ENCODE measurements at regions not wholly inside any gene's neighbourhood (a gene's known extent, or its start where the extent isn't known, plus 50 kb on each side); places are given as distances from the start of the nearest gene placed in this dataset.
"Not testable (repeated sequence)": the region's sequence is repeated elsewhere in the genome, so short reads cannot be mapped to it uniquely, and the experiment has no call there.

GRCh38 chr7:34333184-34333583 lies 324.8 kb upstream of the NPSR1 start:
- peaks cover 6% of the 10 kb centered on the region for H3K9me3 Mint-ChIP-seq
- H3K36me3 Mint-ChIP-seq (ENCODE audit: low read depth): no peaks in the 10 kb centered on the region
- no peak overlapping the region for H3K27ac Mint-ChIP-seq
- H3K4me1 Mint-ChIP-seq (ENCODE audit: low read depth): no peaks in the 10 kb centered on the region
- H3K27me3 Mint-ChIP-seq: no peaks in the 10 kb centered on the region
- no peak overlapping the region for H3K4me3 Mint-ChIP-seq
- no peak for DNase-seq

GRCh38 chr7:34333925-34334324 lies 324.1 kb upstream of the NPSR1 start:
- H3K27ac Mint-ChIP-seq: no peak overlapping the region
- H3K36me3 Mint-ChIP-seq (ENCODE audit: low read depth): no peaks in the 10 kb centered on the region
- peaks cover 6% of the 10 kb centered on the region for H3K9me3 Mint-ChIP-seq
- no peak overlapping the region for H3K4me3 Mint-ChIP-seq
- no peak for DNase-seq
- H3K4me1 Mint-ChIP-seq (ENCODE audit: low read depth): no peaks in the 10 kb centered on the region
- no peaks in the 10 kb centered on the region for H3K27me3 Mint-ChIP-seq

- H3K36me3 Mint-ChIP-seq (ENCODE audit: low read depth): no peaks in the 10 kb centered on the region
- H3K27ac Mint-ChIP-seq: no peak overlapping the region
- no peak for DNase-seq
Observed at GRCh38 chr7:34337163-34337562, 320.9 kb upstream of the NPSR1 start.

GRCh38 chr7:34338961-34339526 lies 319.0 kb upstream of the NPSR1 start:
- DNase-seq: no peak
- Mint-ChIP-seq H3K36me3 (ENCODE audit: low read depth) (no peaks in the 10 kb centered on the region), H3K4me1 (ENCODE audit: low read depth) (no peaks in the 10 kb centered on the region), H3K9me3 (peaks cover 11% of the 10 kb centered on the region), H3K27ac (no peak overlapping the region), H3K4me3 (no peak overlapping the region), H3K27me3 (no peaks in the 10 kb centered on the region)

More at GRCh38 chr7:34337163-34337562, 320.9 kb upstream of the NPSR1 start:
- no peaks in the 10 kb centered on the region for H3K4me1 Mint-ChIP-seq (ENCODE audit: low read depth)
- no peaks in the 10 kb centered on the region for H3K27me3 Mint-ChIP-seq
- no peak overlapping the region for H3K4me3 Mint-ChIP-seq
- peaks cover 9% of the 10 kb centered on the region for H3K9me3 Mint-ChIP-seq

- no peaks in the 10 kb centered on the region for H3K4me1 Mint-ChIP-seq (ENCODE audit: low read depth)
- DNase-seq: no peak
Observed at GRCh38 chr7:34341326-34341725, 316.7 kb upstream of the NPSR1 start.

GRCh38 chr7:34342387-34342786 lies 315.6 kb upstream of the NPSR1 start:
- Mint-ChIP-seq H3K27me3 (no peaks in the 10 kb centered on the region), H3K9me3 (peaks cover 7% of the 10 kb centered on the region), H3K27ac (no peak overlapping the region), H3K4me3 (no peak overlapping the region), H3K36me3 (ENCODE audit: low read depth) (no peaks in the 10 kb centered on the region), H3K4me1 (ENCODE audit: low read depth) (no peaks in the 10 kb centered on the region)
- DNase-seq: no peak

More at GRCh38 chr7:34341326-34341725, 316.7 kb upstream of the NPSR1 start:
- H3K27ac Mint-ChIP-seq: no peak overlapping the region
- no peaks in the 10 kb centered on the region for H3K36me3 Mint-ChIP-seq (ENCODE audit: low read depth)
- peaks cover 11% of the 10 kb centered on the region for H3K9me3 Mint-ChIP-seq
- H3K4me3 Mint-ChIP-seq: no peak overlapping the region
- H3K27me3 Mint-ChIP-seq: no peaks in the 10 kb centered on the region

- no peaks in the 10 kb centered on the region for H3K27me3 Mint-ChIP-seq
- H3K36me3 Mint-ChIP-seq (ENCODE audit: low read depth): no peaks in the 10 kb centered on the region
- no peak overlapping the region for H3K27ac Mint-ChIP-seq
- H3K4me1 Mint-ChIP-seq (ENCODE audit: low read depth): no peaks in the 10 kb centered on the region
- H3K4me3 Mint-ChIP-seq: no peak overlapping the region
- H3K9me3 Mint-ChIP-seq: peaks cover 5% of the 10 kb centered on the region
- DNase-seq: no peak
Observed at GRCh38 chr7:34343667-34344066, 314.4 kb upstream of the NPSR1 start.

- Mint-ChIP-seq H3K27me3 (no peaks in the 10 kb centered on the region), H3K27ac (no peak overlapping the region), H3K36me3 (ENCODE audit: low read depth) (no peaks in the 10 kb centered on the region), H3K4me1 (ENCODE audit: low read depth) (no peaks in the 10 kb centered on the region), H3K9me3 (no peaks in the 10 kb centered on the region), H3K4me3 (no peak overlapping the region)
- DNase-seq: no peak
Observed at GRCh38 chr7:34354011-34354410, 304.0 kb upstream of the NPSR1 start.

GRCh38 chr7:34354899-34355298 lies 303.1 kb upstream of the NPSR1 start:
- no peaks in the 10 kb centered on the region for H3K36me3 Mint-ChIP-seq (ENCODE audit: low read depth)
- H3K27me3 Mint-ChIP-seq: no peaks in the 10 kb centered on the region
- H3K9me3 Mint-ChIP-seq: no peaks in the 10 kb centered on the region
- no peak overlapping the region for H3K27ac Mint-ChIP-seq
- no peak overlapping the region for H3K4me3 Mint-ChIP-seq
- H3K4me1 Mint-ChIP-seq (ENCODE audit: low read depth): no peaks in the 10 kb centered on the region
- DNase-seq: no peak

GRCh38 chr7:34357068-34357467 lies 300.9 kb upstream of the NPSR1 start:
- Mint-ChIP-seq H3K4me1 (ENCODE audit: low read depth) (no peaks in the 10 kb centered on the region), H3K27me3 (no peaks in the 10 kb centered on the region), H3K36me3 (ENCODE audit: low read depth) (no peaks in the 10 kb centered on the region), H3K27ac (no peak overlapping the region), H3K4me3 (no peak overlapping the region), H3K9me3 (no peaks in the 10 kb centered on the region)
- no peak for DNase-seq

GRCh38 chr7:34357946-34358345 lies 300.1 kb upstream of the NPSR1 start:
- Mint-ChIP-seq H3K9me3 (no peaks in the 10 kb centered on the region), H3K4me1 (ENCODE audit: low read depth) (no peaks in the 10 kb centered on the region), H3K27me3 (no peaks in the 10 kb centered on the region), H3K27ac (no peak overlapping the region), H3K36me3 (ENCODE audit: low read depth) (no peaks in the 10 kb centered on the region), H3K4me3 (no peak overlapping the region)
- DNase-seq: no peak

- not testable (repeated sequence) for H3K4me1 Mint-ChIP-seq (ENCODE audit: low read depth); H3K36me3 Mint-ChIP-seq (ENCODE audit: low read depth); H3K4me3 Mint-ChIP-seq; H3K27ac Mint-ChIP-seq; H3K9me3 Mint-ChIP-seq; H3K27me3 Mint-ChIP-seq; DNase-seq
Observed at GRCh38 chr7:34358578-34358977, 299.4 kb upstream of the NPSR1 start.

GRCh38 chr7:34361663-34362250 lies 296.3 kb upstream of the NPSR1 start:
- no peak overlapping the region for H3K4me3 Mint-ChIP-seq

GRCh38 chr7:34362621-34363020 lies 295.4 kb upstream of the NPSR1 start:
- no peak for DNase-seq
- Mint-ChIP-seq H3K36me3 (ENCODE audit: low read depth) (no peaks in the 10 kb centered on the region), H3K27ac (no peak overlapping the region), H3K27me3 (no peaks in the 10 kb centered on the region), H3K9me3 (no peaks in the 10 kb centered on the region), H3K4me1 (ENCODE audit: low read depth) (no peaks in the 10 kb centered on the region), H3K4me3 (no peak overlapping the region)

More at GRCh38 chr7:34361663-34362250, 296.3 kb upstream of the NPSR1 start:
- Mint-ChIP-seq H3K27ac (no peak overlapping the region), H3K4me1 (ENCODE audit: low read depth) (no peaks in the 10 kb centered on the region), H3K9me3 (no peaks in the 10 kb centered on the region), H3K27me3 (no peaks in the 10 kb centered on the region), H3K36me3 (ENCODE audit: low read depth) (no peaks in the 10 kb centered on the region)
- DNase-seq: no peak

GRCh38 chr7:34364130-34364529 lies 293.9 kb upstream of the NPSR1 start:
- Mint-ChIP-seq H3K27ac (no peak overlapping the region), H3K9me3 (no peaks in the 10 kb centered on the region), H3K27me3 (no peaks in the 10 kb centered on the region), H3K36me3 (ENCODE audit: low read depth) (no peaks in the 10 kb centered on the region), H3K4me1 (ENCODE audit: low read depth) (no peaks in the 10 kb centered on the region), H3K4me3 (no peak overlapping the region)
- no peak for DNase-seq

- Mint-ChIP-seq H3K27ac (no peak overlapping the region), H3K9me3 (no peaks in the 10 kb centered on the region), H3K4me1 (ENCODE audit: low read depth) (no peaks in the 10 kb centered on the region), H3K4me3 (no peak overlapping the region), H3K36me3 (ENCODE audit: low read depth) (no peaks in the 10 kb centered on the region), H3K27me3 (no peaks in the 10 kb centered on the region)
- DNase-seq: no peak
Observed at GRCh38 chr7:34365011-34365410, 293.0 kb upstream of the NPSR1 start.

All from activated T-cell treated with anti-CD3 and anti-CD28 coated beads, Interleukin-2, amount 50 U/mL, for 24 hours (primary cell).